ENCODE measurements at regions not wholly inside any gene's neighbourhood (a gene's known extent, or its start where the extent isn't known, plus 50 kb on each side); places are given as distances from the start of the nearest gene placed in this dataset.
"Not testable (repeated sequence)": the region's sequence is repeated elsewhere in the genome, so short reads cannot be mapped to it uniquely, and the experiment has no call there.

- Mint-ChIP-seq H3K9me3 (peaks cover 6% of the 10 kb centered on the region), H3K27ac (no peak overlapping the region), H3K4me1 (no peaks in the 10 kb centered on the region), H3K4me3 (no peak overlapping the region), H3K27me3 (no peaks in the 10 kb centered on the region), H3K36me3 (ENCODE audit: low read depth) (no peaks in the 10 kb centered on the region)
- POLR2A ChIA-PET, result no interaction called here
- CTCF ChIA-PET, result interaction anchor here (0.6 kb wide), 1 partner anchor 542 kb away, joined by 4 read pairs; no protein-coding TSS in a partner anchor
- DNase-seq, result no peak
Observed at GRCh38 chr1:95520390-95520789, 286.4 kb downstream of the RWDD3 start.

DNA sequence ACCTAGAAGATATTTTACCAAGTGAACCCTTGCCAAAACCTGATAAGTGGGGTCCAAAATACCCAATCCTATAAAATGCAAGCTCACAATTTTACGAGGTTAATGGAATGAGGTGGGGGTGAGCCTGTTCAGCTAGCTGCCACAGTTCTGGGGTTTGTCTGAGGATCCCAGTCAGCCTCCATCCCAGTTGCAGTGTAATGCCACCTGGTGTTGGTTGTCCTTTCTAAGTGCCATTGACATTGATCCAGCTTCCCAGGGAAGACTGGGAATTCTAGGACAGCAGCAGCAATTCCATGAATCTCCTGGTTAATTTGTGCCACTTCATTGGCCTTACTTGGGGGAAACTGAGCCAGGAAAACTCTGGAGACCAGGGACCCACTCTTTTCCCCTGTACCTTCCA is 298.3 kb downstream of the RWDD3 start:
- CTCF ChIA-PET, result no interaction called here
- Mint-ChIP-seq H3K36me3 (ENCODE audit: low read depth) (no peaks in the 10 kb centered on the region), H3K4me1 (no peaks in the 10 kb centered on the region), H3K27ac (no peak overlapping the region), H3K9me3 (peaks cover 4% of the 10 kb centered on the region), H3K4me3 (no peak overlapping the region), H3K27me3 (no peaks in the 10 kb centered on the region)
- POLR2A ChIA-PET, result no interaction called here
- no peak for DNase-seq

GRCh38 chr1:95534985-95535384 is 301.0 kb downstream of the RWDD3 start:
- no peak for DNase-seq
- H3K4me1 Mint-ChIP-seq, result no peaks in the 10 kb centered on the region
- H3K36me3 Mint-ChIP-seq (ENCODE audit: low read depth), result no peaks in the 10 kb centered on the region
- CTCF ChIA-PET, result no interaction called here
- no peaks in the 10 kb centered on the region for H3K27me3 Mint-ChIP-seq
- no peak overlapping the region for H3K4me3 Mint-ChIP-seq
- POLR2A ChIA-PET, result no interaction called here
- peaks cover 6% of the 10 kb centered on the region for H3K9me3 Mint-ChIP-seq
- no peak overlapping the region for H3K27ac Mint-ChIP-seq

GRCh38 chr1:95535614-95536013 is 301.6 kb downstream of the RWDD3 start:
- peaks cover 6% of the 10 kb centered on the region for H3K9me3 Mint-ChIP-seq
- no peak for DNase-seq
- H3K27me3 Mint-ChIP-seq, result no peaks in the 10 kb centered on the region
- CTCF ChIA-PET, result no interaction called here
- H3K4me3 Mint-ChIP-seq, result no peak overlapping the region
- POLR2A ChIA-PET, result no interaction called here
- H3K4me1 Mint-ChIP-seq, result no peaks in the 10 kb centered on the region
- no peak overlapping the region for H3K27ac Mint-ChIP-seq
- no peaks in the 10 kb centered on the region for H3K36me3 Mint-ChIP-seq (ENCODE audit: low read depth)

DNA sequence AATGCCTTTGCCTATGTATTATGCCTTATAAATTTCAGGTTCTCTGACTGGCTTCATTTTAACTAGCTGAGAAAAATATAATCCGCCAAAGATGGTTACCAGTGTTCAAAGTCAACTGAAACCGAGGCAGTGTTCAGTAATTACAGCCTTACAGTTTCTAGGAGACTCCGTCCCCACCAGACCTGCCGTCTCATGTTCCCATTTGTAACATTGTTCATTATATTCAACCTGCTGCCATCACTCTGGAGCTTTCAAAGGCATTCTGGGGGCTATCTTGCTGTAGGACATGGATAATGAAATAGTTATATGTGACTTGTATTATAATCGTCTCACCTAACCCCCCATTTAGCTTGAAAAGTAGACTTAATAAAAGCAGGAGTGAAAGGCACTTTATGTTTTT is 302.5 kb downstream of the RWDD3 start:
- H3K4me1 Mint-ChIP-seq, result no peaks in the 10 kb centered on the region
- H3K27me3 Mint-ChIP-seq, result no peaks in the 10 kb centered on the region
- no peaks in the 10 kb centered on the region for H3K36me3 Mint-ChIP-seq (ENCODE audit: low read depth)
- POLR2A ChIA-PET, result no interaction called here
- CTCF ChIA-PET, result no interaction called here
- no peak for DNase-seq
- no peak overlapping the region for H3K27ac Mint-ChIP-seq
- no peak overlapping the region for H3K4me3 Mint-ChIP-seq
- peaks cover 6% of the 10 kb centered on the region for H3K9me3 Mint-ChIP-seq

DNA sequence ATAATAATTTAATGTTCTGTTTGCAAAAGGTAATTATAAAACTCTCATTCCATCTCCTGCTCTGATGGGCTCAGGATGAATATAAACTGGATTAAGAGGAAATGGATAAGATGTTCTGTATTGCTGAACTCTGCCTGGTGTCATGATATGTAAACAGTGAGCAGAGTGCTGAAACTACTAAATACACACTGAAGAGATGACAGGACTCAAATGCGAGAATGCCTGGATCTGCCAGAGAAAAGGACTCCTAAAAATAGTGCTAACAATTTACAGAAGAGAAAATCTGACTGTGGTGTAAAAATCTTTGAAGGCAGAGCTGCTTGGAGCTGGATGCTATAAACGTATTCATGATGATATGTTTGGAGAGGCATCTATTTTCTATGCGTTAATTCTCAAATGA is 303.2 kb downstream of the RWDD3 start:
- no peak for DNase-seq
- POLR2A ChIA-PET, result no interaction called here
- H3K27ac Mint-ChIP-seq, result no peak overlapping the region
- H3K4me3 Mint-ChIP-seq, result no peak overlapping the region
- H3K9me3 Mint-ChIP-seq, result peaks cover 6% of the 10 kb centered on the region
- no peaks in the 10 kb centered on the region for H3K36me3 Mint-ChIP-seq (ENCODE audit: low read depth)
- no peaks in the 10 kb centered on the region for H3K4me1 Mint-ChIP-seq
- H3K27me3 Mint-ChIP-seq, result no peaks in the 10 kb centered on the region
- CTCF ChIA-PET, result no interaction called here

- H3K36me3 Mint-ChIP-seq (ENCODE audit: low read depth); H3K4me1 Mint-ChIP-seq; H3K27me3 Mint-ChIP-seq; POLR2A ChIA-PET; H3K27ac Mint-ChIP-seq; H3K4me3 Mint-ChIP-seq; H3K9me3 Mint-ChIP-seq; DNase-seq: not testable (repeated sequence)
- CTCF ChIA-PET, result interaction anchor here (0.9 kb wide), 1 partner anchor 13 kb away, joined by 3 read pairs; no protein-coding TSS in a partner anchor
Observed at GRCh38 chr1:95538242-95538641, 304.2 kb downstream of the RWDD3 start.

- peaks cover 4% of the 10 kb centered on the region for H3K9me3 Mint-ChIP-seq
- H3K4me1 Mint-ChIP-seq, result no peaks in the 10 kb centered on the region
- POLR2A ChIA-PET, result no interaction called here
Observed at GRCh38 chr1:95542936-95543335, 308.9 kb downstream of the RWDD3 start.

DNA sequence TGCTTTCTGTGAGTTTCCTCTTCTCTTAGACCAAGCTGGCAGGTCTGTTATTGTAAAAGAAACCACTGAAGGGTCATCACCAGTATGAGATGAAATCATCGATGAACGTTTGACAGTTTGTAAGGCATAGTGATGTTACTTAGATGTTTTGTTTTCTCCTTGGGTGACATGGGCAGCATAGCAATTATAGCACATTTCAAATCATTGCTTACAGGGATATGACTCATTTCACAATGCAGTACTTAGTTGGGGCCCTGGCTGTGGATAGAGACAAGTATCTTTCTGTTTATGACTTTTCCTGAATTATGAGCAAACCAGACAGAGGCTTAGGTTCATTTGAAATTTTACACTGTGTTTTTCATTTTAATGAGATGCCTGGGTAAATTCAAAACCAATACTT is 313.0 kb downstream of the RWDD3 start:
- Mint-ChIP-seq H3K36me3 (ENCODE audit: low read depth) (no peaks in the 10 kb centered on the region), H3K9me3 (peaks cover 3% of the 10 kb centered on the region), H3K27me3 (no peaks in the 10 kb centered on the region), H3K4me3 (no peak overlapping the region), H3K4me1 (no peaks in the 10 kb centered on the region), H3K27ac (no peak overlapping the region)
- POLR2A ChIA-PET, result no interaction called here
- CTCF ChIA-PET, result no interaction called here
- DNase-seq, result no peak

More at GRCh38 chr1:95542936-95543335, 308.9 kb downstream of the RWDD3 start:
- no peaks in the 10 kb centered on the region for H3K27me3 Mint-ChIP-seq
- no peak for DNase-seq
- H3K36me3 Mint-ChIP-seq (ENCODE audit: low read depth), result no peaks in the 10 kb centered on the region
- CTCF ChIA-PET, result no interaction called here
- no peak overlapping the region for H3K4me3 Mint-ChIP-seq
- no peak overlapping the region for H3K27ac Mint-ChIP-seq

DNA sequence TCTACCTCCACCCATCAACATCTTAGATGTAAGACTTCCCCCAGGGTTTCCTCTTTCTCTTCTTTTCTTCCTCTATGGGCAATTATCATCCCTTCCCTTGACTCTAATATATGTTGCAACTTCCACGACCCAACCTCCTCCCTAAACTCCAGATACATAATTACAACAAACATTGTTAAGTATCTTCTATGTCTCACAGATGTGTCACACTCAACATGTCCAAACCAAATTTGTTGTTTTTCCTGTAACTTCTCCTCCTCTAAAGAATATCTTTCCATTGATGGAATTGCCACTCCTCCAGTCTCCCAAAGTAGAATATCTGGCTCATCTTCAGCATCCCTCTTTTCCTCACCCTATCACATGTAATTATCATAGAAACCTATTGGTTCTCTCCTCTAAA is 314.2 kb downstream of the RWDD3 start:
- no peak for DNase-seq
- ChIA-PET POLR2A (no interaction called here), CTCF (no interaction called here)
- H3K27me3 Mint-ChIP-seq, result no peaks in the 10 kb centered on the region
- no peak overlapping the region for H3K27ac Mint-ChIP-seq
- H3K4me3 Mint-ChIP-seq, result no peak overlapping the region
- peaks cover 6% of the 10 kb centered on the region for H3K9me3 Mint-ChIP-seq
- H3K4me1 Mint-ChIP-seq, result no peaks in the 10 kb centered on the region
- H3K36me3 Mint-ChIP-seq (ENCODE audit: low read depth), result no peaks in the 10 kb centered on the region

DNA sequence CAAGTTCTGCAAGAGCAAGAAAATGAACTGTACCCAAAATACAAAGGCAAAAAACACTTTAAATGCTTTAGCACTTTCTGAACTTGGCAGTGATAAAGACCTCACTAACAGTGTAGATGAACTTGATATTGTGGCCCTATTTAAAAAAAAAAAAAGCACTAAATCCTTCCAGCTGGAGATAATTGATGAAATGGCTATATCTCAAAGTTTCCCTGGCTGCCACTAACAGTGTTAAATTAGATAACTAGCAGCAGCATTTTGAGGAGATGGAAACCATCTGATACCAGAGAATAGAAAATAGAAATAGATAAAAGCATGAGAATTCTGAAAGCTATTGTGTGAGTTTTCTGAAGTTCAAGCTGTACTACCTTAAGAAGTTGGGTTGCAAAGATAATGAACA is 317.2 kb downstream of the RWDD3 start:
- H3K36me3 Mint-ChIP-seq (ENCODE audit: low read depth), result no peaks in the 10 kb centered on the region
- no peaks in the 10 kb centered on the region for H3K27me3 Mint-ChIP-seq
- H3K4me3 Mint-ChIP-seq, result no peak overlapping the region
- H3K4me1 Mint-ChIP-seq, result no peaks in the 10 kb centered on the region
- ChIA-PET POLR2A (no interaction called here), CTCF (no interaction called here)
- H3K27ac Mint-ChIP-seq, result no peak overlapping the region
- DNase-seq, result no peak
- H3K9me3 Mint-ChIP-seq, result peaks cover 14% of the 10 kb centered on the region

GRCh38 chr1:95553595-95553994 is 319.6 kb downstream of the RWDD3 start:
- no peak for DNase-seq
- H3K4me3 Mint-ChIP-seq, result no peak overlapping the region
- CTCF ChIA-PET, result no interaction called here
- no peak overlapping the region for H3K27ac Mint-ChIP-seq
- no peaks in the 10 kb centered on the region for H3K36me3 Mint-ChIP-seq (ENCODE audit: low read depth)
- H3K9me3 Mint-ChIP-seq, result peaks cover 25% of the 10 kb centered on the region
- no peaks in the 10 kb centered on the region for H3K4me1 Mint-ChIP-seq
- POLR2A ChIA-PET, result no interaction called here
- no peaks in the 10 kb centered on the region for H3K27me3 Mint-ChIP-seq

DNA sequence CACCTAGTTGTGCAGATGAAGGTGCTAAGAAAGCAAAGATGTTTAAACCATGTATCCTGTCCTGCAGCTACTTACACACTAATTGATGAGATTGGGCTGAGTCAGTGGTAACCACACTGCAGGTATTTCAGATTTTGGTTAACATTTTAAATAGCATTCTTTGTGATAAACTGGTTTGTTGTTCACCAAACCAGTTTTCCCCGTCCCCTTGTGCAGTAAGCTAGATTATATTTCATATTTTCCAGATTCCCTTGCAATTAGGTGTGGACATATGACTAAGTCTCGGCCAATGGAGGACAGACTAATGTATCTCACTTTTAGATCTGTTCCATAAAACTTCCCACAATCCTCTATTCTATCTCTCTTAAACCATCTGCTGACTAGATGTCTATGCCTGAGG is 320.4 kb downstream of the RWDD3 start:
- Mint-ChIP-seq H3K36me3 (ENCODE audit: low read depth) (no peaks in the 10 kb centered on the region), H3K27me3 (no peaks in the 10 kb centered on the region), H3K27ac (no peak overlapping the region), H3K9me3 (peaks cover 29% of the 10 kb centered on the region), H3K4me1 (no peaks in the 10 kb centered on the region), H3K4me3 (no peak overlapping the region)
- no peak for DNase-seq
- POLR2A ChIA-PET, result no interaction called here
- CTCF ChIA-PET, result no interaction called here

GRCh38 chr1:95558791-95559190 is 324.8 kb downstream of the RWDD3 start:
- Mint-ChIP-seq H3K27me3 (no peaks in the 10 kb centered on the region), H3K9me3 (peaks cover 27% of the 10 kb centered on the region), H3K36me3 (ENCODE audit: low read depth) (no peaks in the 10 kb centered on the region), H3K4me1 (no peaks in the 10 kb centered on the region), H3K4me3 (no peak overlapping the region), H3K27ac (no peak overlapping the region)
- ChIA-PET POLR2A (no interaction called here), CTCF (no interaction called here)
- no peak for DNase-seq

- POLR2A ChIA-PET, result no interaction called here
- CTCF ChIA-PET, result no interaction called here
- no peaks in the 10 kb centered on the region for H3K4me1 Mint-ChIP-seq
- H3K9me3 Mint-ChIP-seq, result peaks cover 20% of the 10 kb centered on the region
- H3K4me3 Mint-ChIP-seq, result no peak overlapping the region
- DNase-seq, result no peak
- no peak overlapping the region for H3K27ac Mint-ChIP-seq
- no peaks in the 10 kb centered on the region for H3K36me3 Mint-ChIP-seq (ENCODE audit: low read depth)
- H3K27me3 Mint-ChIP-seq, result no peaks in the 10 kb centered on the region
Observed at GRCh38 chr1:95561346-95561745, 327.3 kb downstream of the RWDD3 start.

All from activated CD4-positive, alpha-beta T cell treated with anti-CD3 and anti-CD28 coated beads, Interleukin-2, amount 10 ng/mL, durations not matched to agents 7 days and 5 days (primary cell).